Stomach (tissue), 8 donors: ENCODE measurements at regions not wholly inside any gene's neighbourhood (a gene's known extent, or its start where the extent isn't known, plus 50 kb on each side); places are given as distances from the start of the nearest gene placed in this dataset.

Experiments
- DNase-seq, 2 donors: peaks; one replicate each; pipeline versions ENCODE4 v3.0.0 to v3.0.0-alpha.2; 2013 to 2019
- H3K27ac ChIP-seq, 5 donors: fragments of 200-600 bp in 4 of 5; sonication (generic) in 4 of 5; one replicate each; pipeline ENCODE4 v1.5.1; 2013 to 2019; ENCODE audit warnings: mild to moderate bottlenecking in 1 of 5, moderate library complexity in 1 of 5
- H3K27me3 ChIP-seq, 3 donors: fragments of 200-600 bp; sonication (generic); one replicate each; pipeline ENCODE4 v1.5.1; 2017 to 2019; ENCODE audit warnings: mixed run types in 1 of 3
- H3K36me3 ChIP-seq, 4 donors: fragments of 200-600 bp; sonication (generic); 1 replicate in 3 of 4; 2 replicates in 1 of 4; pipeline ENCODE4 v1.5.1; 2016 to 2019
- H3K4me1 ChIP-seq, 4 donors: fragments of 200-600 bp; sonication (generic); one replicate each; pipeline ENCODE4 v1.5.1; 2016 to 2019
- H3K4me3 ChIP-seq, 4 donors: fragments of 200-600 bp; sonication (generic) in 3 of 4; one replicate each; pipeline ENCODE4 v1.5.1; 2016 to 2019; ENCODE audit warnings: mild to moderate bottlenecking in 1 of 4
- H3K9me3 ChIP-seq, 4 donors: fragments of 200-600 bp; sonication (generic); one replicate each; pipeline ENCODE4 v1.5.1; 2016 to 2019
- CTCF ChIP-seq, 7 experiments: fragments of 450-650 bp in 4 of 7; fragments of 200-600 bp in 3 of 7; sonication (generic) in 3 of 7; IDR thresholded peaks; one replicate each; pipeline ENCODE4 v1.5.1; 2016 to 2019; ENCODE audit warnings: antibody characterized with exemption in 7 of 7, control low read depth in 2 of 7, mild to moderate bottlenecking in 1 of 7
- EP300 ChIP-seq: sonication (generic); formaldehyde crosslinking; IDR thresholded peaks from one replicate; pipeline ENCODE4 v1.6.1; 2017; ENCODE audit warnings: antibody characterized with exemption
- POLR2A ChIP-seq, 4 donors: fragments of 450-650 bp; IDR thresholded peaks; one replicate each; pipeline ENCODE4 v1.6.1; 2016; ENCODE audit warnings: antibody characterized with exemption in 4 of 4, control low read depth in 2 of 4, mild to moderate bottlenecking in 1 of 4, moderate library complexity in 1 of 4
- POLR2AphosphoS5 ChIP-seq, 3 donors: sonication (generic); formaldehyde crosslinking; IDR thresholded peaks; one replicate each; pipeline ENCODE4 v1.6.1; 2016; ENCODE audit warnings: antibody characterized with exemption in 3 of 3
- WGBS, 5 donors: extraction: QIAGEN DNeasy Blood & Tissue Kit in 3 of 5; methylation state at CpG; one replicate each; pipeline versions ENCODE4 v1.1.5 to v1.1.7; 2013 to 2018; 5-methylcytosine and 5-hydroxymethylcytosine counted together
- intact Hi-C: fragments of 100-400 bp; cut with DNase I; formaldehyde crosslinking; loops from one replicate; pipeline ENCODE4 v1.15.1; 2023; ENCODE audit warnings: low total_unique reads
- donor health status: healthy with polysubstance abuse.
- donor health status: Bipolar disorder and iron deficiency.
- donor health status: healthy.

DNA sequence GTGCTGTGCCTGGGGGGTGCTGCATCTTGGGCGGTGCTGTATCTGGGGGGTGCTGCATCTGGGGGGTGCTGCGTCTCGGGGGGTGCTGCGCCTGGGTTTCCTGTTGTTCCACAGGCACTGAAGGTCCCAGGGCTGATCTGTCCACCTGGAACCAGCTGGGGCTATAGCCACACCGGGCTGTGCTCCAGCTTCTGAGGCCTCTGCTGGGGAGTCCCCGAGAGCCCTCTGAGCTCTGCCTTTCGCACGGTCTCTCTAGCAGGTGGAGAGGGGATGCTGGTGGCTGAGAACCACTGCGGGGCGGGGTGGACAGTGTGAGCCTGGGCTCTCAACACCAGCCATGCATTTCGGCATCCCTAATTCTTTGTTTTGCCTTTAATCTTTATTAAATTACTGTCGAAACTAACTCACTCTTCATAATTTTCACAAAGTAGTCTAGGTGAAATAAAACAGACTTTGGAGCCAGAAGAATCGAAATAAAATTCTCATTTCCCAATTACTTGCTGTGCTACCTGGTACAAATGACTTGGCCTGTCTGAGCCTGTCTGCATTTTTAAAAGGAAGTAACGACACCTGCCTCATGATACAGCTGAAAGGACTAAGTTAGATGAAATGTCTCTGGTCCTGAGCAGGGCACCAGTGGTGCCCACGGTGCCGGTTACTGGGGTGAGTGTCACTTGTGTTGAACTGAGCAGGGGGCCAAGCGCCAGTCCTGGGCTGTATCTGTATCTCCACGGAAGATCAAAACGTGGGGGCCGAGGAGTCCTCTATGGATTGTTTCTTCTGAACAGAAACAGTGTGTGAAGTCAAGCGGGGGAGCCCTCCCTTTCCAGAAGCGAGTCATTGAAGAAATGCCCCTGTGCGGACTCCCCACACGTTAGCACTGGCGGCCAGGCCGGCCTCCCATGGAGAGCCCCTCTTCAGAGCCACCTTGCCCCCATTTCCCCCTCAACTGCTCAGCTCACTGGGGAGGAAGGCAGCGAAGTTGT lies 142.0 kb downstream of the ASB1 start:
- Histone ChIP-seq H3K9me3 (no peaks in the 10 kb centered on the region), H3K36me3 (no peaks in the 10 kb centered on the region), H3K4me1 (no peaks in the 10 kb centered on the region), H3K4me3 (no peak overlapping the region), H3K27ac (no peak overlapping the region), H3K27me3 (peaks cover 0 to 32% (median 3%) of the 10 kb centered on the region in 3 donors)
- intact Hi-C loops = no loop called here
- WGBS, 5 donors = 75 to 85% (median 83%) methylated on average over 22 to 27 of the region's 27 CpGs
- no peak for DNase-seq
- no peak for TF ChIP-seq POLR2AphosphoS5 (IDR thresholded peaks at IDR 0.05)
- TF ChIP-seq CTCF (IDR thresholded peaks at IDR 0.05) = no peak
- TF ChIP-seq EP300 = no peak
- TF ChIP-seq POLR2A (IDR thresholded peaks at IDR 0.05) = no peak

DNA sequence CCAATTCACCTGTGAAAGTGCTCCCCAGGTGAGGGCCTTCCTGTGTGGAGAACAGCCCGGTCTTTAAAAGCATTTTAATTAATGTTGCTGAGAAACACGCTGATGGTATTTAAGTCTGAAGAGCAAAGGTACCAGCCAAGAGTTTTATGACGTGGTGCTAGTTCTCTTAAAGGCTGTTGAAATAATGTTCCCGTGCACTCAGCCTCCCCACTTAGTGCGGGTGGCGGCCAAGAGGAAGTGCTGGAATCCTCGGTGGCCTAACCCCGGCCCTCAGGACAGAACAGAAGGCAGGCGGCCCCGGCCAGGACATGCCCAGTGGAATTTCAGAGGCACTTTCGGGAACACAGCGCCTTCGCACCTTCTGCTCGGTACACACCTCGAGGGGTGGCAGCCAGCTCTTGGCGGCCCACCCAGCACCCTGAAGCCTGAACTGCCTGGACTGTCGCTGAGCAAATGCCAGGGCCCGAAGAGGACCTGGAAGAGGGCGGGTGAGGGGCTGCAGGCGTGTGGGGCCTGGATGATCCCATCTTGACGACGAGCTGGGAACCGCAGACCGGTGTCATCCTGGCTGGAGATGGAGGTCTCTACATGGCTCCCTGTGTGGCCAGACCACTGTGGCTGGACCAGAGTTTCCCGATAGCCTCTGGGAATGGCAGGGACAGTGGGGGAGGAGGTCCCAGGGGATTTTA lies 142.9 kb downstream of the ASB1 start:
- WGBS, 5 donors = 82 to 88% (median 84%) methylated on average over 19 to 25 of the region's 25 CpGs
- H3K27ac ChIP-seq = no peak overlapping the region
- no peaks in the 10 kb centered on the region for H3K9me3 ChIP-seq
- TF ChIP-seq CTCF (IDR thresholded peaks at IDR 0.05) = no peak
- TF ChIP-seq POLR2A (IDR thresholded peaks at IDR 0.05) = no peak
- no peak for TF ChIP-seq EP300
- no peak for TF ChIP-seq POLR2AphosphoS5 (IDR thresholded peaks at IDR 0.05)
- H3K27me3 ChIP-seq = peaks cover 0 to 28% (median 0%) of the 10 kb centered on the region in 3 donors
- intact Hi-C loops = no loop called here
- DNase-seq = no peak
- H3K4me3 ChIP-seq = no peak overlapping the region
- no peaks in the 10 kb centered on the region for H3K4me1 ChIP-seq
- H3K36me3 ChIP-seq = no peaks in the 10 kb centered on the region

- no peak for DNase-seq
- Histone ChIP-seq H3K4me1 (no peaks in the 10 kb centered on the region), H3K27ac (no peak overlapping the region), H3K9me3 (no peaks in the 10 kb centered on the region), H3K27me3 (peaks cover 0 to 28% (median 0%) of the 10 kb centered on the region in 3 donors), H3K36me3 (no peaks in the 10 kb centered on the region), H3K4me3 (no peak overlapping the region)
- no peak for TF ChIP-seq POLR2A (IDR thresholded peaks at IDR 0.05)
- 78 to 90% (median 81%) methylated on average over 10 of the region's 10 CpGs for WGBS, 5 donors
- intact Hi-C loops = no loop called here
These were observed 143.7 kb downstream of the ASB1 start for GRCh38 chr2:238570391-238570790.

- H3K27me3 ChIP-seq = peaks cover 0 to 28% (median 0%) of the 10 kb centered on the region in 3 donors
- TF ChIP-seq POLR2A (IDR thresholded peaks at IDR 0.05) = no peak
- no peak for TF ChIP-seq CTCF (IDR thresholded peaks at IDR 0.05)
- TF ChIP-seq POLR2AphosphoS5 (IDR thresholded peaks at IDR 0.05) = no peak
- TF ChIP-seq EP300 = no peak
- H3K4me1 ChIP-seq = no peaks in the 10 kb centered on the region
- no peak overlapping the region for H3K27ac ChIP-seq
- no peak for DNase-seq
- intact Hi-C loops = no loop called here
- H3K9me3 ChIP-seq = no peaks in the 10 kb centered on the region
- 81 to 91% (median 87%) methylated on average over 16 to 17 of the region's 17 CpGs for WGBS, 5 donors
- no peak overlapping the region for H3K4me3 ChIP-seq
- no peaks in the 10 kb centered on the region for H3K36me3 ChIP-seq
These were observed 144.2 kb downstream of the ASB1 start for GRCh38 chr2:238570926-238571325.
